MCF 10A (cell line): ENCODE measurements at regions not wholly inside any gene's neighbourhood (a gene's known extent, or its start where the extent isn't known, plus 50 kb on each side); places are given as distances from the start of the nearest gene placed in this dataset.
A peak's percentile ranks its signal among the peaks of the same experiment; 100 is the strongest.

ENCODE experiments used
- BruUV-seq: library from RNA; stranded (reverse); fragments of 400-500 nt; replicated peaks from 2 replicates; lab custom pipeline; 2021; lab: Mats Ljungman, UMichigan
- CTCF ChIA-PET: fragments of 300-600 bp; sonication (Branson Sonifier 250); formaldehyde crosslinking; extraction: SDS; loops from one replicate; lab custom pipeline; 2021; ENCODE audit warnings: antibody characterized with exemption, inconsistent platforms; lab: Yijun Ruan, JAX
- POLR2A ChIA-PET: fragments of 300-600, 350-650 bp; sonication (Branson Sonifier 250); formaldehyde crosslinking; extraction: SDS; loops from one replicate; lab custom pipeline; 2020; ENCODE audit warnings: antibody characterized with exemption, inconsistent platforms; lab: Yijun Ruan, JAX
- DNase-seq: peaks from one replicate; pipeline ENCODE4 v3.0.0-alpha.2; 2018; ENCODE audit not compliant: unreplicated experiment
- H3K27ac Mint-ChIP-seq: one replicate; pipeline ENCODE4 v1.8.0; 2022; ENCODE audit warnings: mild to moderate bottlenecking, low read depth, mixed read lengths; ENCODE audit not compliant: unreplicated experiment
- H3K27me3 Mint-ChIP-seq: one replicate; pipeline ENCODE4 v1.8.0; 2022; ENCODE audit warnings: mixed read lengths; ENCODE audit not compliant: insufficient read depth, unreplicated experiment
- H3K36me3 Mint-ChIP-seq: one replicate; pipeline ENCODE4 v1.8.0; 2022; ENCODE audit warnings: mild to moderate bottlenecking, moderate library complexity, mixed read lengths; ENCODE audit not compliant: insufficient read depth, unreplicated experiment
- H3K4me1 Mint-ChIP-seq: one replicate; pipeline ENCODE4 v1.8.0; 2022; ENCODE audit warnings: mixed read lengths; ENCODE audit not compliant: insufficient read depth, unreplicated experiment
- H3K4me3 Mint-ChIP-seq: one replicate; pipeline ENCODE4 v1.8.0; 2022; ENCODE audit warnings: mild to moderate bottlenecking, moderate library complexity, mixed read lengths; ENCODE audit not compliant: unreplicated experiment
- H3K9me3 Mint-ChIP-seq: one replicate; pipeline ENCODE4 v1.8.0; 2022; ENCODE audit warnings: mixed read lengths; ENCODE audit not compliant: unreplicated experiment
- intact Hi-C: fragments of 100-400 bp; cut with micrococcal nuclease; formaldehyde crosslinking; loops from 2 replicates; pipeline ENCODE4 v1.14.1; 2022
- TF ChIP-seq, protein P1 (sequence below): fragments of 200-600 bp; IDR thresholded peaks from one replicate; pipeline ENCODE4 v1.8.0; 2022; ENCODE audit warnings: antibody characterized with exemption, mild to moderate bottlenecking; ENCODE audit not compliant: unreplicated experiment

DNA sequence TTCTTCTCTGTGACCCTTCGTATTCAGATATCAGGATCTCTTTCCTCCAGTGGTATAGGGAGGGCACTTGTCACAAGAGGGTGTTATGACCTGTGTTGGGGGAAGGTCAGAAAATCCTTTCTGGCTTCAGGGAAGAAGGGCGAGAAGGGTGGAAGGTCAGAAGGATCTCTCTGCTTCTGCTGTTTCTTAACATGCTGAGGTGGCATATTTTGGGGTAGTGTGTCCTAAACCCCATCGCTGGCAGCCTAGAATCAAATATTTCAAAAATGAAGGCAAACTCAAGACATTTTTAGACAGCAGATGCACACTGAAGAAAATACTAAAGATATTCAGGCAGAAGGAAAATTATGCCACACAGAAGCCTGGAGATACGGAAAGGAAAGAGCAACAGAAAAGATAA lies 207.6 kb downstream of the TM2D1 start:
- DNase-seq: no peak
- H3K9me3 Mint-ChIP-seq: no peaks in the 10 kb centered on the region
- no TSS peak for BruUV-seq
- ChIA-PET POLR2A (interaction anchor here (1.9 kb wide), 1 partner anchor 20 kb away, joined by 5 read pairs; no protein-coding TSS in a partner anchor), CTCF (no interaction called here)
- intact Hi-C loops: no loop called here
- no peaks in the 10 kb centered on the region for H3K36me3 Mint-ChIP-seq
- peaks cover 21% of the 10 kb centered on the region for H3K4me1 Mint-ChIP-seq
- no peak overlapping the region for H3K4me3 Mint-ChIP-seq
- peak overlapping the region; percentile 61 for H3K27ac Mint-ChIP-seq
- no peaks in the 10 kb centered on the region for H3K27me3 Mint-ChIP-seq
- TF ChIP-seq, protein P1, sequence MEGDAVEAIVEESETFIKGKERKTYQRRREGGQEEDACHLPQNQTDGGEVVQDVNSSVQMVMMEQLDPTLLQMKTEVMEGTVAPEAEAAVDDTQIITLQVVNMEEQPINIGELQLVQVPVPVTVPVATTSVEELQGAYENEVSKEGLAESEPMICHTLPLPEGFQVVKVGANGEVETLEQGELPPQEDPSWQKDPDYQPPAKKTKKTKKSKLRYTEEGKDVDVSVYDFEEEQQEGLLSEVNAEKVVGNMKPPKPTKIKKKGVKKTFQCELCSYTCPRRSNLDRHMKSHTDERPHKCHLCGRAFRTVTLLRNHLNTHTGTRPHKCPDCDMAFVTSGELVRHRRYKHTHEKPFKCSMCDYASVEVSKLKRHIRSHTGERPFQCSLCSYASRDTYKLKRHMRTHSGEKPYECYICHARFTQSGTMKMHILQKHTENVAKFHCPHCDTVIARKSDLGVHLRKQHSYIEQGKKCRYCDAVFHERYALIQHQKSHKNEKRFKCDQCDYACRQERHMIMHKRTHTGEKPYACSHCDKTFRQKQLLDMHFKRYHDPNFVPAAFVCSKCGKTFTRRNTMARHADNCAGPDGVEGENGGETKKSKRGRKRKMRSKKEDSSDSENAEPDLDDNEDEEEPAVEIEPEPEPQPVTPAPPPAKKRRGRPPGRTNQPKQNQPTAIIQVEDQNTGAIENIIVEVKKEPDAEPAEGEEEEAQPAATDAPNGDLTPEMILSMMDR: no peak

DNA sequence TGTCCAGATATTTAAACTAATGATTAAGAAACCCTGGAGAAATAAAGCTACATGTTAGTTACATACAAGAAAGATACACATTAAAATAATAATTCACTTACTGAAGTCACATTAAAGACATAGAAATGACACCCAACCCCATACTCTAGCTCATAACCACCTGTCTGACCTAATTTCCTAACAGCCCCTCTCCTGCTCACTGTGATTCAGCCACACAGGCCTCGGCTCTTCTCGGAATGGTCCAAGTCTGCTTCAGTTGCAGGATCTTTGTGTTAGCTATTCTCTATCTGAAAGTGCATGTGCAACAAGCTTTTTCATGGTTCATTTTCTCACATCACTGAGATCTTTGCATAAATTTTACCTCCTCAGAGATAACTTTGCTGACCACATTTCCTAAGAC lies 209.8 kb downstream of the TM2D1 start:
- no peaks in the 10 kb centered on the region for H3K36me3 Mint-ChIP-seq
- POLR2A ChIA-PET: no interaction called here
- no peak overlapping the region for H3K4me3 Mint-ChIP-seq

More for the DNA sequence above, 209.8 kb downstream of the TM2D1 start:
- H3K9me3 Mint-ChIP-seq: no peaks in the 10 kb centered on the region
- DNase-seq: no peak
- TF ChIP-seq, protein P1: no peak
- H3K27me3 Mint-ChIP-seq: no peaks in the 10 kb centered on the region
- H3K4me1 Mint-ChIP-seq: peaks cover 15% of the 10 kb centered on the region
- BruUV-seq: no TSS peak
- no peak overlapping the region for H3K27ac Mint-ChIP-seq
- CTCF ChIA-PET: no interaction called here
- intact Hi-C loops: no loop called here
